ENCODE measurements at regions not wholly inside any gene's neighbourhood (a gene's known extent, or its start where the extent isn't known, plus 50 kb on each side); places are given as distances from the start of the nearest gene placed in this dataset.

DNA sequence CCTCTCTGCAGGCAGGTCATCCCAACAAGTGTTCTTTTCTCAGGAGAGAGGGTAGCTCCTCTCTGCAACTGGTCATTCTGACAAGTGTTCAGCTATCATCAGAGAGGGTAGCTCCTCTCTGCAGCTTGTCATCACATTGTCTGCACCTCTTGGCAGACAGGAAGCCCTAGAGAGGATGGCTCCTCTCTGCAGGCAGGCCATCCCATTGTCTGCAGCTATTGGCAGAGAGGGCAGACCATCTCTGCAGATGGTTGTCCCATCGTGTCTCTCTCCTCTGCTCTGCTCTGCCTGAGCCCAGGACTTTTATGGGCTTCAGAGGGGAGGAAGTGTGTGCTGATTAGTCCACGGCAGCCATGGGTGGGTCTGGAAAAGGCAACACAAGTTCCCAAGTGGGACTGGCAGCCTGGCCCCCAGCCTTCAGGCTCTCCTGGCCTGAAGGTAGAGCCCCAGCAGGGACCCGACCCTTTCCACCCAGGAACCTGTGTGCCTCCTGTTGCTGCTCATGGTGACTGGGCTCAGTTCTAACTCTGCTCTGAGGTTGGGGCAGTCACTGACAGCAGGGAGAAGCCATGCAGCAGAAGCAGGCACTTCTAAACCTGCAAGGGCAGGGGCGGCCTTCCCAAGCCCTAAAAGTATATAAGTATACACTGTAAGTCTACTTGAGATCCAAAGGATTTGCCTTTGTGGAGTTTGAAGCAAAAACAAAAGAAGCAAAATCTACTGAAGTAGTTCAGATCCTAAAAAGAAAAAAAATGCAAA, 637.9 kb downstream of the PLOD2 start:
- TF ChIP-seq, protein P1, sequence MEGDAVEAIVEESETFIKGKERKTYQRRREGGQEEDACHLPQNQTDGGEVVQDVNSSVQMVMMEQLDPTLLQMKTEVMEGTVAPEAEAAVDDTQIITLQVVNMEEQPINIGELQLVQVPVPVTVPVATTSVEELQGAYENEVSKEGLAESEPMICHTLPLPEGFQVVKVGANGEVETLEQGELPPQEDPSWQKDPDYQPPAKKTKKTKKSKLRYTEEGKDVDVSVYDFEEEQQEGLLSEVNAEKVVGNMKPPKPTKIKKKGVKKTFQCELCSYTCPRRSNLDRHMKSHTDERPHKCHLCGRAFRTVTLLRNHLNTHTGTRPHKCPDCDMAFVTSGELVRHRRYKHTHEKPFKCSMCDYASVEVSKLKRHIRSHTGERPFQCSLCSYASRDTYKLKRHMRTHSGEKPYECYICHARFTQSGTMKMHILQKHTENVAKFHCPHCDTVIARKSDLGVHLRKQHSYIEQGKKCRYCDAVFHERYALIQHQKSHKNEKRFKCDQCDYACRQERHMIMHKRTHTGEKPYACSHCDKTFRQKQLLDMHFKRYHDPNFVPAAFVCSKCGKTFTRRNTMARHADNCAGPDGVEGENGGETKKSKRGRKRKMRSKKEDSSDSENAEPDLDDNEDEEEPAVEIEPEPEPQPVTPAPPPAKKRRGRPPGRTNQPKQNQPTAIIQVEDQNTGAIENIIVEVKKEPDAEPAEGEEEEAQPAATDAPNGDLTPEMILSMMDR (conservative IDR thresholded peaks at IDR 0.05 in 1 of 2, IDR thresholded peaks at IDR 0.05 in 1 of 2; ENCODE audit: low read depth in 1 of 2, low read length in 2 of 2) = no peak
- no peak for TF ChIP-seq EZH2 (IDR thresholded peaks at IDR 0.05; ENCODE audit: low read length, missing control alignments)
